GM12891 (cell line): ENCODE measurements at regions not wholly inside any gene's neighbourhood (a gene's known extent, or its start where the extent isn't known, plus 50 kb on each side); places are given as distances from the start of the nearest gene placed in this dataset.

Source experiments
- PAX5 ChIP-seq: IDR thresholded peaks from 2 replicates; pipeline ENCODE4 v1.6.1; 2011; ENCODE audit warnings: low read length, moderate library complexity, mild to moderate bottlenecking; ENCODE audit not compliant: insufficient read depth, severe bottlenecking
- POLR2A ChIP-seq: IDR thresholded peaks from 2 replicates; pipeline ENCODE4 v1.6.1; 2011; ENCODE audit warnings: low read depth, low read length, control low read depth
- POLR2AphosphoS5 ChIP-seq: IDR thresholded peaks from 2 replicates; pipeline ENCODE4 v1.6.1; 2011; ENCODE audit warnings: low read depth, low read length, control low read depth
- POU2F2 ChIP-seq: IDR thresholded peaks from 2 replicates; pipeline ENCODE4 v1.6.1; 2011; ENCODE audit warnings: low read depth, mild to moderate bottlenecking, control low read depth, low read length, moderate library complexity
- SPI1 ChIP-seq: IDR thresholded peaks from 2 replicates; pipeline ENCODE4 v1.6.1; 2011; ENCODE audit warnings: low read depth, low read length, control low read depth
- TAF1 ChIP-seq: IDR thresholded peaks from 2 replicates; pipeline ENCODE4 v1.6.1; 2011; ENCODE audit warnings: low read depth, low read length, control low read depth

GRCh38 chr14:25246751-25247150 lies 196.8 kb upstream of the STXBP6 start:
- TF ChIP-seq POU2F2: no peak
- TF ChIP-seq POLR2AphosphoS5: no peak
- no peak for TF ChIP-seq TAF1
- no peak for TF ChIP-seq POLR2A
- no peak for TF ChIP-seq PAX5
- no peak for TF ChIP-seq SPI1
